GM19468 (cell line): ENCODE measurements at regions not wholly inside any gene's neighbourhood (a gene's known extent, or its start where the extent isn't known, plus 50 kb on each side); places are given as distances from the start of the nearest gene placed in this dataset.
A peak's percentile ranks its signal among the peaks of the same experiment; 100 is the strongest.

Experiments
- ATAC-seq: cut with Tn5 transposase; IDR thresholded peaks from one replicate; pipeline ENCODE4 v1.9.1; 2021; ENCODE audit warnings: mild to moderate bottlenecking, moderate library complexity, moderate number of reproducible peaks; ENCODE audit not compliant: unreplicated experiment; ENCODE audit errors: extremely low read depth

- ATAC-seq: no peak
Observed at GRCh38 chr9:79924836-79925235, 353.1 kb downstream of the TLE4 start.

GRCh38 chr9:79917421-79917820, 345.7 kb downstream of the TLE4 start:
- no peak for ATAC-seq

- ATAC-seq: no peak
Observed at GRCh38 chr9:79913867-79914266, 342.1 kb downstream of the TLE4 start.

GRCh38 chr9:79912318-79913070, 340.7 kb downstream of the TLE4 start:
- ATAC-seq: no peak

GRCh38 chr9:79911724-79912123, 340.0 kb downstream of the TLE4 start:
- ATAC-seq: no peak

- no peak for ATAC-seq
Observed at GRCh38 chr9:79902825-79903600, 331.2 kb downstream of the TLE4 start.

GRCh38 chr9:79900754-79901153, 329.0 kb downstream of the TLE4 start:
- ATAC-seq: no peak

GRCh38 chr9:79896390-79896980, 324.7 kb downstream of the TLE4 start:
- no peak for ATAC-seq

- ATAC-seq: no peak
Observed at GRCh38 chr9:79895232-79895631, 323.5 kb downstream of the TLE4 start.

GRCh38 chr9:79889369-79889768, 317.6 kb downstream of the TLE4 start:
- ATAC-seq: no peak

GRCh38 chr9:79885093-79885857, 313.5 kb downstream of the TLE4 start:
- ATAC-seq: no peak

GRCh38 chr9:79884546-79884945, 312.8 kb downstream of the TLE4 start:
- ATAC-seq: no peak

GRCh38 chr9:79883073-79883645, 311.4 kb downstream of the TLE4 start:
- ATAC-seq: peak; percentile 54

- peak; percentile 29 for ATAC-seq
Observed at GRCh38 chr9:79880626-79881025, 308.9 kb downstream of the TLE4 start.

GRCh38 chr9:79877943-79878602, 306.3 kb downstream of the TLE4 start:
- peak; percentile 60 for ATAC-seq

GRCh38 chr9:79868567-79869189, 296.9 kb downstream of the TLE4 start:
- no peak for ATAC-seq

- no peak for ATAC-seq
Observed at GRCh38 chr9:79862921-79863890, 291.4 kb downstream of the TLE4 start.

- no peak for ATAC-seq
Observed at GRCh38 chr9:79858508-79858907, 286.7 kb downstream of the TLE4 start.
